HG02981 (cell line): ENCODE measurements at regions not wholly inside any gene's neighbourhood (a gene's known extent, or its start where the extent isn't known, plus 50 kb on each side); places are given as distances from the start of the nearest gene placed in this dataset.
A peak's percentile ranks its signal among the peaks of the same experiment; 100 is the strongest.
"Not testable (repeated sequence)": the region's sequence is repeated elsewhere in the genome, so short reads cannot be mapped to it uniquely, and the experiment has no call there.

ENCODE experiments used
- ATAC-seq: cut with Tn5 transposase; IDR thresholded peaks from one replicate; pipeline ENCODE4 v1.9.1; 2021; ENCODE audit warnings: mild to moderate bottlenecking, moderate library complexity; ENCODE audit not compliant: unreplicated experiment

- ATAC-seq, result no peak
These were observed 259.5 kb upstream of the GRM7 start for GRCh38 chr3:6601374-6601773.

- no peak for ATAC-seq
These were observed 258.6 kb upstream of the GRM7 start for GRCh38 chr3:6602329-6602728.

DNA sequence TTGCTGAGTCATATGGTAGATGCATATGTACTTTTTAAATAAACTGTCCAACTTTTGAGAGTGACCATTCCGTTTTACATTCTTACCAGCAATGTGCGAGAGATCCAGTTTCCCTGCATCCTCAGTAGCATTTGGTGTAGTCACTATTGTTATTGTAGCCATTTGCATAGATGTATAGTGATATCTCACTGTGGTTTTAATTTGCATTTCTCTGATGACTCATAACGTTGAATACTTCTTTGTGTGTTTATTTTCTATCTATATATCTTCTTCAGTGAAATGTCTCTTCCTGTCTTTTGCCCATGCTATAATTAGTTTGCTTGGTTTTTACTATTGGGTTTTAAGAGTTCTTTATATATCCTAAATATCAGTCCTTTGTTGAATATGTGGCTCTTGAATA lies 255.7 kb upstream of the GRM7 start:
- ATAC-seq, result no peak

DNA sequence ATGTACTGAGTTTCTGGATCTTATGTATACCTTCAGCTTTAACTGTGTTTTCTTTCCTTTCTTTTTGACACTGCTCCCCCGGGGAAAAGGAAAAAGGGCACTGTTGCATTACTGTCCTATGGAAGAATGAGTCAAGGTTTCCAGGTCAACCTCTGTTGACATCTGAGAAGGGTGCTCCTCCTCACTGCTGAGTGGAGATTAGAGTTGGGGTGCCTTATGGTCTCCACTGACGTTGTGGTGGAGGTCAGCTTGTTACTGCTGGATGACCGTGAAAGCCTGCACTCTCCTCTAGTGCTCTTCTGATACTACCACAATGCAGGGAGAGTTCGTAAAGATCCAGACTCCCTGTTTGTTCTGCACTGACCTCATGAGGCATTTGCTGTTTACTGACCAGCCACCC lies 252.1 kb upstream of the GRM7 start:
- ATAC-seq, result no peak

GRCh38 chr3:6612034-6612616 lies 248.8 kb upstream of the GRM7 start:
- no peak for ATAC-seq

DNA sequence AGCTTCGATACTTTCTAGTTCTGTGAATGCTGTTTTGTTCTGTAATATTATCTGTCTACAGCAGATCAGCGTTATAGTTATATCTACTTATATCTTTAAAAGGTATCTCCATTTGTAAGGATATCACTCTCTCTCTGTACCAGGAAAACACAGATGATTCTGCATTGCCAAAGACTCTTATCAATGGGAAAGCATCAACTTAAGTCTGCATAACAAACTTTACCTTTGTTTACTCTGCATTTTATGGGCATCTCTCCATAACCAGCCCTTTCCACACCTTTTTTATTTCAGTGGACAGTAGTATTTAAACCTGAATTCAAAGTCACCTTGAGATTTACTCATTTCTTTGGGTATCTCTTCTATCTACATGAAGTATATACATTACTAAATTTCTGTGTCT lies 238.7 kb upstream of the GRM7 start:
- no peak for ATAC-seq

DNA sequence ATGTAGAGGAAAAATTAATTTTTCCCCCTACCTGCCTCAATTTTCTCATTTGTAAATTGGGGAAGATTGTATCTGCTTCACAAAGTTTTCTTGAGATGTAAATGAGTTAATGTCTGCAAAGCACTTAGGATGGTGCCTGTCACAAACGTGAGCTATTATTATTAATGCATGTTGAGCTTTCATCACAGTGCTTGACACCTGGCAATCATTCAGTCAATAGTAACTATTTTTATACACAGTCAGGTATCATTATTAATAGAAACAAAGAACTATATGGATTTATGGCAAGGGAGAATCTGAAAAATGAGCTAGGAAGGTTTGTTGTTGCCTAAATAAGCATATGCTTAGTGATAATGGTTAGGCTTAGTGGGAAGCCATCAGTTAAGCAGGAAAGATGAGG lies 238.2 kb upstream of the GRM7 start:
- no peak for ATAC-seq

DNA sequence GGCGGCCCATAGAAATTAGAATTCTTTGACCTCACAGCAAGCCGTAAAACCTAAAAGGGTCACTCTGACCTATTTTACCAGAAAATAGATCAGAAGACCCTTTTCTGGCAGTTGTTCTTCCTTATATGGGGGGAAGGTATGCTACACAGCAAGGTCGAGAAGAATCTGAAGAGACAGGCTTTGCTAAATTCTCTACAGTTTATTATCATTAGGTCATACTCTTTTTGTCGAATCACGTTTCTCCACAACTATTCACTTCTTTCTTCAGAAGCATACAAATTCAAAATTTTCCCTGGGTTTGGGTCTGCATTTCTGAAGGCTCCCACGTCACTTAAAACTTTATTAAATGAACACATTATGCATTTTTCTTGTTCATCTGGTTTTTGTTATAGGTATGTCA lies 229.5 kb upstream of the GRM7 start:
- ATAC-seq, result no peak

DNA sequence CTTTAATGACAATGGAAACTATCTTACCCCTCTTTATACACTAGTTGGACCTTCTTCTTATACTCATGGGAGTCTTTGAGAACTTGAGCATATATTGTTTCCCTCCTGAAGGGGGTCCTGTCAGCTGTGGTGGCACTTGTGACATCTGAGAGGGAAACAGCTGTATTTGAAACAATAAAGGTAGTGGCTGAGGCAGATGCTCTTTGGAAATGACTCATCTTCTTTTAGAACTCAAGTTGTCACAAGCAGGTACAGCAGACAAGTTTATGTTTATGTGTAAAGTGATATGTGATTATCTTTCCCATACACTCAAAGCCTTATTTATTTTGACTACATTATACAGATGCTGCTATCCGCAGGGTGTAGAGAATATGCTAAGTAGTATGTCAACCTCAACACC lies 220.0 kb upstream of the GRM7 start:
- ATAC-seq, result peak; percentile 43

DNA sequence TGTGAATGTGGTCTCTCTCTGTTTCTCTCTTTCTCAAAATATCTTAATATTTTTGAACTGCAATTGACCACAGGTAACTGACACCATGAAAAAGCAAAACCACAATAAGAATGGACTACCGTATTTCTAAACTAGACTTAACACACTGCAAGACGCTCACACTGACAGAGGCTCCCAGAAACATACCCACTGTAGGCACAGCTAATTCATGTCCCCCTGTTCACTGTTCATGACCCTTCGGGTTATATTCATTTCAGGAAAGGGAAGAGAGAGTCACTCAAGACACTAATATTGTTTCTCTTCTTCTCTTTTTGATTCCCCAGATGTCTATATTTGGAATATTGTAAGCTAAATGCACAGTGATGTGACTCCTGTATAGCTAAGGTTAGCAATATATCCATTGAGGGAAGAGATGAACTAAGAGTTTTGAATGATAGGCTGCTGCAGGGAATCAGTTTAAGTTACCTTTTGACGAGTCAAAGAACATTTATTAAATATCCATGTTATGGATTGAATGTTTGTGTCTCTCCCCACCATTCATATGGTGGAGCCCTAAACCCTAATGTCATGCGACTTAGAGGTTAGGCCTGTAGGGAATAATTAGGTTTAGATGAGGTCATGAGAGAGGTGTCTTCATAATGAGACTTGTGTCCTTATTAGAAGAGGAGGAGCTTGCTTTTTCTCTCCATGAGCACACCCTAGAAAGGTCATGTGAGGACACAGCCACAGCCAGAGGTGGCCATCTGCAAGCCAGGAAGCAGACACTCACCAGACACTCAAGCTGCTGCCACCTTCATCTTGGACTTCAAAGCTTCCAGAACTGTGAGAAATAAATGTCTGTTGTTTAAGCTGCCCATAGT lies 216.6 kb upstream of the GRM7 start:
- ATAC-seq, result peak; percentile 44

- no peak for ATAC-seq
These were observed 206.2 kb upstream of the GRM7 start for GRCh38 chr3:6654670-6655069.

- ATAC-seq, result no peak
These were observed 205.6 kb upstream of the GRM7 start for GRCh38 chr3:6655275-6655674.

DNA sequence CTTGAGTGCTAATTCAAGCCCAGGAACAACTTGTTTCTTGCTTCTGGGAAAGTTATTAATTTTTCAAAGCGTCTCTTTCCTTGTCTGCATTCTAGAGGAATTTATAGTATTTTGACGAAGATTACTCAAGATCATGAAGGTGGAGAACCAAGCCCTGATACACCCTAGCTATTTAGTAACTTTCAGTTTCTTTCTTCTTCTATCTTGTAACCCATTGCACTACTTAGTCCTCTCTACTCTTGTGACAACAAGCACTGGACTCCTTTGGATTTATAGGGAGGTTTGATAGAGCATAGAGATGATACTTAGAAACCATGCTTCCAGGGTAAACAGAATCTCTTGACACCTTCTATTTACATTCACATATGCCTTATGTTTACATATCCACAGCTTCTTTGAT lies 203.3 kb upstream of the GRM7 start:
- ATAC-seq, result no peak

GRCh38 chr3:6667354-6667753 lies 193.6 kb upstream of the GRM7 start:
- ATAC-seq, result no peak

- ATAC-seq, result no peak
These were observed 189.6 kb upstream of the GRM7 start for GRCh38 chr3:6671363-6671762.

DNA sequence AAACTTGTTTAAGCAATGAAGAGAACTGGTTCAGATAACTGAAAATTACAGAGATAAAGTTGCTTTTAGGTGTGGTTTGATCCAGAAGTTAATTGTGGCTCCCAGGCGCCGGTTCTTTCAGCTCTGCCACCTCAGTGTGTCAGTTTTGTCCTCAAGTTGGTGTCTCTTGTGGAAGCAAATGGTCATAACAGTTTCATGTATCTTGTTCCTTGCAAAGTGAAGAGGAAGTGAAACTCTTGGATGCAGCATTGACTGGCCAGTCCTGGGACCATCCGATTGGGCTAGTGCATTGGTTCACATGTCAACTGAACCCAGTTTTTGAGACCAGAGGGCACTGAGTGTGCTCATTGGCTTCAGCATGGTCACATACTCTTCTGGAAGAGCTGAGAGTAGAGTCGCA lies 181.4 kb upstream of the GRM7 start:
- peak; percentile 66 for ATAC-seq

DNA sequence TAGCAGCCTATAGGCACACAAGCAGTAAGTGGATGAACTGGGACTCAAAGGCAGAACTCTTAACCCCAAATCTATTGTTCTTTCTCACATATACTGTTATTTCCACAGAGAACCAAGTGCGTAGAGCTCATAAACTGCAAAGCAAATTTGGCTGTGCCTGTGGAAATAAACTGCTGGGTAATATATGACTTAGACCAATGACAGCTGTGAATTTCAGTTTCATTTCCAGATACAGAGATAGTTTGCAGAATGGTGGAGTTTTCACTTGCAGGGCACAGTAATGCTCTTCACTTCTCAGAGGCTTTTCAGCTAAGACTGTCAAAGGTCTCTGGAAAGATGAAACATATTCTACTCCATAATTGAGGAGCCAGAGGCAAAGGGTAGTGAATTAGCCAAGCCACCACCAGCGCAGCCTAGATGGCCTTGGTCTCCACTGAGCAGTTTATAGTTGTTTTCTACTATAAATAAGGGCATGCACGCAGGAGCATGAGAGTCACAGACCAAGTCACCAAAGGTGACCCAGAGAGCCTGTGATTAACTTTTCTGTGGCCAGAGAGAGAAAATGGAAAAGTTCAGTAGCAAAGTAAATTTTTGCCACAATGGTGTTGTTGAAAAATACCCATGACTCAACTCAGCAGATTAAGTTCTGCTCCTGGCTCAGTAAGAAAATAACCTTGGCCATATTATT lies 180.7 kb upstream of the GRM7 start:
- peak; percentile 88 for ATAC-seq

GRCh38 chr3:6697285-6697684 lies 163.6 kb upstream of the GRM7 start:
- ATAC-seq, result no peak

DNA sequence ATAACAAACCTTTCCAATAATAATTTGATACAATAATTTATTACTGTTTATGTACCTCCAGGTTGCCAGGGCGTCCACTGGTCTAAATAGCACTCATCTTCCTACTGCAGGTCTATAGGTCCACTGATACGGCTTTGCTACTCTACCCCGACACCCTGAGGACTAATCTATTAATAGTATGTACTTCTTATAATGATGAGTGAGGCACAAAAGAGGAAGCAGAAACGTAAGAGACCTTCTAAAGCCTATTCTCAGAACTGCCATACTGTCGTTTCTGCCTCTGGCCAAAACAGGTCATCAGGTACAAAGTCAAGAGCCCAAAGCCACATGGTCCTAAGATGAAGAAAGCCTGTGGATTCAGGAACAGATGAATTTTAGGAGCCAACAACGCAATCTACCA lies 163.2 kb upstream of the GRM7 start:
- no peak for ATAC-seq

DNA sequence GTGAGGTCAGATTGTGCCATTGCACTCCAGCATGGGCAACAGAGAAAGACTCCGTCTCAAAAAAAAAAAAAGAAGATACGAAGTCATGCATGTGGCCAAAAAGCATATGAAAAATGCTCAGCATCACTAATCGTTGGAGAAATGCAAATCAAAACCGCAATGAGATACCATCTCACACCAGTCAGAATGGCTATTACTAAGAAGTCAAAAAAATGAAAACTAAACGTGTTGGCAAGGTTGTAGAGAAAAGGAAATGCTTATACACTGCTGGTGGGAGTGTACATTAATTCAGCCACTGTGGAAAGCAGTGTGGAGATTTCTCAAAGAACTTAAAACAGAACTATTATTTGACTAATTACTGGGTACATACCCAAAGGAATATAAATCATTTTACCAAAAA lies 156.1 kb upstream of the GRM7 start:
- ATAC-seq, result not testable (repeated sequence)

GRCh38 chr3:6706777-6707176 lies 154.1 kb upstream of the GRM7 start:
- ATAC-seq, result no peak

DNA sequence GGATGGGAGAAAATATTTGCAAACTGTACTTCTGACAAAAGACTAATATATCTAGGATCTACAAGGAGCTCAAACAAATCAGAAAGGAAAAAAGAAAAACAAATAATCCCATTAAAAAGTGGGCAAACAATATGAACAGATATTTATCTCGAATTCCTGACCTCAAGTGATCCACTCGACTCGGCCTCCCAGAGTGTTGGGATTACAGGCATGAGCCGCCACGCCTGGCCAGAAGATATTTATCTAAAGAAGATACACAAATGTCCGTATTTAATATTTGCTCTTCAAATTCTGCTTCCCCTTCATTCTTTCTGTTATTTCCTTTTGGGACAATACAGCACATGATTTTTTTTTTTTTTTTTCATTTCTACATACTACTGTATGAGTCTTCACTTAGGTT lies 151.7 kb upstream of the GRM7 start:
- no peak for ATAC-seq
